ENCODE measurements at regions not wholly inside any gene's neighbourhood (a gene's known extent, or its start where the extent isn't known, plus 50 kb on each side); places are given as distances from the start of the nearest gene placed in this dataset.

DNA sequence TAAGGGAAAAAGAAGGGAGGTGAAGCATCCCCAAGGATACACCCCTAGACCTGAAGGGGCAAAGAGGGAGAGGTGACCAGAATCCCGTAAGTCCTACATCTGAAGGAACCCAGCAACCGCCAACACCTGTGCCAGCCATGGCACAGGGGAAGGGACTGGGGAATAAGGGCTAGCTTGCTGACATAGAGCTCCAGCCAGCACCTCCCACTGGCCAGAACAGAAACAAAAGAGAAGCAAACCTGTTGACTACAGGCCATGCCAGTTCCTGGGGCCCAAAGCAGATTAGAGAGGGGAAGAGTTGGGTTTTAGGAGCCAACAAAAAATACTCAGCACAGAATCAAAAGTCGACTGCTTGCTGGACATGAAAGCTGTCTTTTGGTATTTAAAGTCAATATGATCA is 244.6 kb downstream of the SUCLG1 start:
- no peak for TF ChIP-seq EZH2 (IDR thresholded peaks at IDR 0.05; ENCODE audit: low read length)
- TF ChIP-seq, protein P1, sequence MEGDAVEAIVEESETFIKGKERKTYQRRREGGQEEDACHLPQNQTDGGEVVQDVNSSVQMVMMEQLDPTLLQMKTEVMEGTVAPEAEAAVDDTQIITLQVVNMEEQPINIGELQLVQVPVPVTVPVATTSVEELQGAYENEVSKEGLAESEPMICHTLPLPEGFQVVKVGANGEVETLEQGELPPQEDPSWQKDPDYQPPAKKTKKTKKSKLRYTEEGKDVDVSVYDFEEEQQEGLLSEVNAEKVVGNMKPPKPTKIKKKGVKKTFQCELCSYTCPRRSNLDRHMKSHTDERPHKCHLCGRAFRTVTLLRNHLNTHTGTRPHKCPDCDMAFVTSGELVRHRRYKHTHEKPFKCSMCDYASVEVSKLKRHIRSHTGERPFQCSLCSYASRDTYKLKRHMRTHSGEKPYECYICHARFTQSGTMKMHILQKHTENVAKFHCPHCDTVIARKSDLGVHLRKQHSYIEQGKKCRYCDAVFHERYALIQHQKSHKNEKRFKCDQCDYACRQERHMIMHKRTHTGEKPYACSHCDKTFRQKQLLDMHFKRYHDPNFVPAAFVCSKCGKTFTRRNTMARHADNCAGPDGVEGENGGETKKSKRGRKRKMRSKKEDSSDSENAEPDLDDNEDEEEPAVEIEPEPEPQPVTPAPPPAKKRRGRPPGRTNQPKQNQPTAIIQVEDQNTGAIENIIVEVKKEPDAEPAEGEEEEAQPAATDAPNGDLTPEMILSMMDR (optimal IDR thresholded peaks at IDR 0.05 in 1 of 3, IDR thresholded peaks at IDR 0.05 in 1 of 3, conservative IDR thresholded peaks at IDR 0.05 in 1 of 3; ENCODE audit: extremely low read depth in 1 of 3, insufficient read depth in 2 of 3, low read length in 3 of 3): no peak
